ENCODE measurements at regions not wholly inside any gene's neighbourhood (a gene's known extent, or its start where the extent isn't known, plus 50 kb on each side); places are given as distances from the start of the nearest gene placed in this dataset.

DNA sequence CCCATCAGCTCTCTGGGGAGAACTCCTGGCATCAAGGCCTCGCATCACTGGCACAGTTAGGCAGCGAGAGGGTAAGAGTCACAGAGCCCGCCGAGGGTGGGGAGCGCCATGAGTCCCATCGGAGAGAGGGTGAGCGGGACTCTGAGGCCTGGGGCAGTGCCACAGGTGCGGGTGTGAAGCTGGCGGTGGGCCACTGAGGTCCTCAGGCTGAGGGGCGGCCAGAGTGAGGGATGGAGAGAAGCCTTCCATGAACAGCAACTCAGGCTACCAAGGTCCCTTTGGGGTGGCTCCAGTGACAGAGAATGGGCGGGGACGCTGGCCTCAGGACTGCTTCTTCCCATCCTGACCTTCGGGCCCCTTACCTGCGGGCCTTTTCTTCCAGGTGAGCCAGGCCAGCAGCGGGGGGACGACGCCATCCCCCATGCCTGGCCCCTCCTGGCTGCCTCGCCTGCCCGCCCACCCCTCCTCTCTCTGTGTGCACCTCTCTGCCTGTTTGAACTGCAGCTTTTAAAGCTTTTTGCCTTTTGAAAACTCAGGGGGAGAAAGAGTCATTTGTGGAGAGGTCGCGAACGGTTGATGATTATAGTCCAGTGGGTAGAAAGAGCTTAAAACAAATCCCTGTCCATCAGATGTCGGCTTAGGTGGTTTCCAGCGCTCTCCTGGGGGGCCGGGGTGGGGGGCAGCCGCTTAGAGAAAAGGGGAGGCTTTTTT, 149.3 kb upstream of the GSE1 start:
- intact Hi-C loops (cut with DNase I) = no loop called here
- ATAC-seq = no peak
- Histone ChIP-seq H3K27me3 (no peaks in the 10 kb centered on the region), H3K36me3 (replicated peaks in 1 of 2; ENCODE audit: insufficient read depth in 1 of 2, low read depth in 2 of 2) (no peaks in the 10 kb centered on the region), H3K9me3 (no peaks in the 10 kb centered on the region), H3K27ac (no peak overlapping the region), H3K4me1 (peaks cover 44% of the 10 kb centered on the region), H3K4me3 (no peak overlapping the region)
- no peak for DNase-seq
- 87 to 92% methylated on average over 26 of the region's 26 CpGs for WGBS, 2 donors
- no peak for TF ChIP-seq CTCF (IDR thresholded peaks at IDR 0.05)
- TF ChIP-seq POLR2A (IDR thresholded peaks at IDR 0.05) = no peak

DNA sequence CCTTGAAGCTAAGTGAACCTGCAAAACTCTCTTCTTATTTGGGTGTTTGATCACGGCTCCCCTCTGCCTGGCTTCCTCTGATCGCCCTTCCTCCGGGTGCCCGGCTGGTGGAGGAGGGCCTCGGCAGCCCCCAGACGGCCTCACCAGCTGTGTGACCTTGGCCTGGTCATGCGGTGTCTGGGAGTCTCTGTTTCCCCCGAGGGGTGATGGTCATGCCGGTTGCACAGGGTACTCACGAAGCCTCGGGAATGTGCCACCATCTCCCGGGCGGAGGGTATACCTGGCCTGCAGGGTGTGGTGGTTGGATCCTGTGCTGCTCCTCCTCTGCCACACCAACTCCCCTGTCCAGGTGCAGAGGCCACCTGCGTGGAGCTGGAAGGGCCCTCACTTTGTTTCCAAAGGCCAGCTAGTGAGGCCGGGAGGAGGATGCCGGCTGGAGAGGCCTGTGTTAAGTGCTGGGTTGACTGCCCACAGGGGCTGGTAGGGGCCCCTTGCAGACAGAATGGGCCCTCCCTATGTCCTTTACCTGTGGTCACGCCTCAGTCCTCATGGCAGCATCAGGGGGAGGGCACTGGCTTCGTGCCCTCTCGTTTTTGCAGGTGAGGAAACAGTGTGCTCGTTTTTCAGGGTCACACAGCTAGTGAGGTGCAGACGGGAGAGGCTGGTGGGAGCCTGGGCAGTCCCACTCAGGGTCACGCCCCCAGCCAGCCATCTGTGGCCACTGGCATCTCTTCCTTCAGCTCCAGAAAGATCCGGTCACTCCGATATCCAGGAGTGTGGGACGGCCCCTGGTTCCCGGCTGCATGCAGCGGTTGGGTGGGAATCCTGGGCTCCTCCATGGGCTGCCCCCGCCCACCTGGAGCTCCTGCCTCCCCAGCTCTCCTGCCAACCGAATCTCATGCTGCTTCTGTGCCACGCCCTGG, 148.5 kb upstream of the GSE1 start:
- WGBS, 2 donors = 75 to 87% methylated on average over 18 to 30 of the region's 30 CpGs
- TF ChIP-seq CTCF (IDR thresholded peaks at IDR 0.05) (no peak), POLR2A (IDR thresholded peaks at IDR 0.05) (no peak)
- H3K4me3 ChIP-seq = no peak overlapping the region
- no peak overlapping the region for H3K27ac ChIP-seq
- no peaks in the 10 kb centered on the region for H3K36me3 ChIP-seq (replicated peaks in 1 of 2; ENCODE audit: insufficient read depth in 1 of 2, low read depth in 2 of 2)
- H3K9me3 ChIP-seq = no peaks in the 10 kb centered on the region
- intact Hi-C loops (cut with DNase I) = no loop called here
- H3K4me1 ChIP-seq = peaks cover 36% of the 10 kb centered on the region
- H3K27me3 ChIP-seq = no peaks in the 10 kb centered on the region
- DNase-seq (no peak), ATAC-seq (no peak)

DNA sequence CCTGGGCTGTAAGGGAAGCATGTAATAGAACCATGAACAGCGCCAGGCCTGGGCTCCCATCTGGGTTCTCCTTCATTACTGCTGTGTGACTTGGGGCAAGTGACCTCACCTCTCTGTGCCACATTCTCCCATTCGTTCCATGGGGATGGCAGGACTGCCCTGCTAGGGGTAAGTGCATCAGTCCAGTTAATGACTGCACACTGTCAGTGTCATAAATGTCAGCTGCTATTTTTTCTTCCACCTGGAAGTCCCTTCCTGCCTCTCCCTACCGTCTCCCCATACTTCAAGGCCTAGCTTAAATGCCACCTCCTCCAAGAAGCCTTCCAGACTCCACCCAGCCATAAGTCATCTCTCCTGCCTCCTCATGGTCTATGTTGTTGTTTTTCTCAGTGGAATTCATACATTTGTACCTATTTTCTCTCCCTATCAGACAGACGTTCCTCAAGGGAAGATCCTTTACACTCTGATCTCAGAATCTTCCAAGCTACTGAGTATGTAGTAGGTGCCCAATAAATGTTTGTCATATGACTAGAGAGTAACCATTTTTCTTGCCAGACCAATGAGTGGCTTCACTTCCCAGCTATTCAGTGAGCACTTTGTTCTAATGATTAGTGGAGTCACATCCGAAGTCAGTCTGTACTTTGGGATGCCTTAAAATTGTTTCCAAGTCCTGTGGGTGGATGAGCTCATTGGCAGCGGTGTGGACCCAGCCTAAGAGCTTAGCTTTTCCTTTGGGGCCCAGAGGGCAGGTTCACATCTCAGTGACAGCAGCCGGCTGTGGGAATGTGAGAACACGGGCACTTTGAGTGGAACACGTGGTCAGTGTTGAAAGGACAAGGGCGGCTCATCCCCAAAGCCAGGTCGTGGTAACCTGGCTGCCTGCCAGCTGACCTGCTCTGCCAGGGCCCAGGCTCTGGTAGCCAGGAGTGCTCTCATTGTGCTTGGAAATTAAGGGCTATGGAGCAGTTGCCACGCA, 147.5 kb upstream of the GSE1 start:
- intact Hi-C loops (cut with DNase I) = no loop called here
- Histone ChIP-seq H3K36me3 (replicated peaks in 1 of 2; ENCODE audit: insufficient read depth in 1 of 2, low read depth in 2 of 2) (no peaks in the 10 kb centered on the region), H3K27me3 (no peaks in the 10 kb centered on the region), H3K9me3 (no peaks in the 10 kb centered on the region), H3K4me1 (peaks cover 26% of the 10 kb centered on the region), H3K27ac (no peak overlapping the region), H3K4me3 (no peak overlapping the region)
- TF ChIP-seq POLR2A (IDR thresholded peaks at IDR 0.05) = no peak
- no peak for TF ChIP-seq CTCF (IDR thresholded peaks at IDR 0.05)
- DNase-seq = peak in 2 of 4 donors; percentile 45 to 51
- WGBS, 2 donors = 62 to 75% methylated on average over 8 to 12 of the region's 12 CpGs
- no peak for ATAC-seq

GRCh38 chr16:85466304-85466700, 146.8 kb upstream of the GSE1 start:
- H3K27ac ChIP-seq = no peak overlapping the region
- 87 to 96% methylated on average over 3 to 10 of the region's 10 CpGs for WGBS, 2 donors
- TF ChIP-seq POLR2A (IDR thresholded peaks at IDR 0.05) = no peak
- TF ChIP-seq CTCF (IDR thresholded peaks at IDR 0.05) = no peak

More at GRCh38 chr16:85466304-85466700, 146.8 kb upstream of the GSE1 start:
- no peak for DNase-seq
- H3K27me3 ChIP-seq = no peaks in the 10 kb centered on the region
- no peaks in the 10 kb centered on the region for H3K36me3 ChIP-seq (replicated peaks in 1 of 2; ENCODE audit: insufficient read depth in 1 of 2, low read depth in 2 of 2)
- peaks cover 19% of the 10 kb centered on the region for H3K4me1 ChIP-seq
- no peak overlapping the region for H3K4me3 ChIP-seq
- intact Hi-C loops (cut with DNase I) = no loop called here
- no peaks in the 10 kb centered on the region for H3K9me3 ChIP-seq
- no peak for ATAC-seq

All from body of pancreas (tissue), 4 donors.